GM12874 (cell line): ENCODE measurements at regions not wholly inside any gene's neighbourhood (a gene's known extent, or its start where the extent isn't known, plus 50 kb on each side); places are given as distances from the start of the nearest gene placed in this dataset.

ENCODE experiments used
- CTCF ChIP-seq: IDR thresholded peaks from 2 replicates; pipeline ENCODE4 v1.5.1; 2011; ENCODE audit warnings: low read depth, mild to moderate bottlenecking, control low read depth, low read length, moderate library complexity; ENCODE audit not compliant: insufficient read depth

DNA sequence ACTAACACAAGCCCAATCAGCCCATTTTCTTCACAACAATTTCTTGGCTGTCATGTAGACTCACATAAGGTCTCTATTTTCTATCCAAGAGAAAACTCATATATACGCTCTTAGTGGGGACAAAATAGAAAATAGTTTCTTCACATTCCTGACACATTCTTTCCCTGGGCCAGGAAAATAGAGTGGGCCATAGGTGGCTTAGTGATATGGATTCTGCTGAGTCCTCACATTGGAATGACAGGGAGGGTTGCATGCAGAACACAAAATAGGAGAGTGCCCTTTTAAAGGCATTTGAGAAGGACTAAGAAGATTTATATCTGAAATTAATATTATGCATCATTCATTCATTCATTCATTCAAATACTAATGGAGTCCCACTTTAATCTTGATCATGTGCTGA is 207.7 kb downstream of the LYPLAL1 start:
- TF ChIP-seq CTCF = no peak

GRCh38 chr1:219380463-219380862 is 206.8 kb downstream of the LYPLAL1 start:
- TF ChIP-seq CTCF = no peak

- TF ChIP-seq CTCF = no peak
These were observed 206.0 kb downstream of the LYPLAL1 start for GRCh38 chr1:219379691-219380090.

DNA sequence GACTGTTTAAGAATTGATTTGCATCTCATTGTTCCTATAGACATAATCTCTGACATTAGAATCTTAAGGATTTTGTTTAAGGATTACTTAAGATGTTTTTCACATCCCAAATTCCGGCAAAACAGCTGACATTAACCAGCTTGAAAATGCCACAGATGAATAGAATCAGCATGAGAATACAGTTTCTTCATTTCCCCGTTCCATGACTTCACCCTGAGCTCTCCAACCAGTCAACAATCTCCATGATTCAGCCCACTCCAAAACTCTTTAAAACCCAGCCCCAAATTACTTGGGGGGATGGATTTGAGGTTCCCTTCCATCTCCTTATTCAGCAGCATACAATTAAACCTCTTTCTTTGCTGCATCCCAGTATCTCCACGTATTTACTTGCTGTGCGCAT is 201.0 kb downstream of the LYPLAL1 start:
- TF ChIP-seq CTCF = no peak

- no peak for TF ChIP-seq CTCF
These were observed 200.4 kb downstream of the LYPLAL1 start for GRCh38 chr1:219374046-219374566.

- TF ChIP-seq CTCF = no peak
These were observed 199.9 kb downstream of the LYPLAL1 start for GRCh38 chr1:219373616-219373935.

GRCh38 chr1:219372916-219373615 is 199.4 kb downstream of the LYPLAL1 start:
- TF ChIP-seq CTCF = no peak

DNA sequence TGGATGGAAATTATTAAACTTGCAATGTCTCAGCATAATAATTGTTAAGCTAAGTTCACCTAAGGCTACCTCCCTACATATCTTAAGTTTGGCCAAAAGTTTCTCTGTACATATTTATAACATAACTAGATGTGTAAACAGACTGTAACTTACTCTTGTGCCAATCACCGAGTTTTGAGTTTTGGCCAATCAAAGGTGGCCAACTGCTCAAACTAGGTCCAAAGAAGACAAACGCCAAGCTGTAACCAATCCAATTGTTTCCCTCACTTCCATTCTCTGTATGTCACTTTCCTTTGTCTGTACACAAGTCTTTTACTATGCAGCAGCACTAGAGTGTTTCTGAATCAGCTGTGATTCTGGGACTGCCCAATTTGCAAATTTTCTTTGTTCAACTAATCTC is 197.8 kb downstream of the LYPLAL1 start:
- no peak for TF ChIP-seq CTCF
